H1 (cell line): ENCODE measurements at regions not wholly inside any gene's neighbourhood (a gene's known extent, or its start where the extent isn't known, plus 50 kb on each side); places are given as distances from the start of the nearest gene placed in this dataset.

Source experiments
- CTCF ChIA-PET: fragments of 300-600 bp; sonication (Branson Sonifier 250); formaldehyde crosslinking; loops from one replicate; lab custom pipeline; 2021; ENCODE audit not compliant: partially characterized antibody; lab: Charles Lee
- POLR2A ChIA-PET: fragments of 300-600 bp; sonication (Branson Sonifier 250); formaldehyde crosslinking; loops from one replicate; lab custom pipeline; 2021; ENCODE audit warnings: inconsistent platforms; ENCODE audit not compliant: partially characterized antibody; lab: Charles Lee
- DNase-seq, 2 experiments: peaks; one replicate each; pipeline versions ENCODE4 v3.0.0 to v3.0.0-alpha.2; 2010 to 2022; ENCODE audit warnings: low spot score in 2 of 2, low read depth in 1 of 2, mixed read lengths in 1 of 2
- FAIRE-seq: peaks from 2 replicates; lab custom pipeline; 2011; peaks lifted over from hg19 to GRCh38; lab: Jason Lieb, UNC
- H2AFZ ChIP-seq: 2 replicates; pipeline ENCODE4 v1.8.1; 2012; ENCODE audit warnings: low read length, inconsistent platforms
- H2AK5ac ChIP-seq: 2 replicates; pipeline ENCODE4 v1.6.1; 2013; ENCODE audit warnings: low read depth, low read length
- H2BK120ac ChIP-seq: replicated peaks from 2 replicates; pipeline ENCODE3; 2013; ENCODE audit warnings: low read depth, low read length, inconsistent platforms
- H2BK12ac ChIP-seq: 2 replicates; pipeline ENCODE4 v1.6.1; 2013; ENCODE audit warnings: low read depth, low read length
- H2BK15ac ChIP-seq: 2 replicates; pipeline ENCODE4 v1.6.1; 2013; ENCODE audit warnings: low read length
- H2BK20ac ChIP-seq: 2 replicates; pipeline ENCODE4 v1.6.1; 2013; ENCODE audit warnings: low read length
- H2BK5ac ChIP-seq: 2 replicates; pipeline ENCODE4 v1.6.1; 2013; ENCODE audit warnings: low read depth, low read length
- H3K14ac ChIP-seq: 2 replicates; pipeline ENCODE4 v1.6.1; 2013; ENCODE audit warnings: inconsistent platforms; ENCODE audit not compliant: insufficient read length
- H3K18ac ChIP-seq: 2 replicates; pipeline ENCODE4 v1.6.1; 2013; ENCODE audit warnings: low read length; ENCODE audit errors: extremely low read depth
- H3K23ac ChIP-seq: 2 replicates; pipeline ENCODE4 v1.6.1; 2013; ENCODE audit warnings: inconsistent platforms; ENCODE audit not compliant: insufficient read length
- H3K23me2 ChIP-seq: 2 replicates; pipeline ENCODE4 v1.6.1; 2013; ENCODE audit warnings: low read depth, low read length
- H3K27ac ChIP-seq: 2 replicates; pipeline ENCODE4 v1.6.1; 2011; ENCODE audit warnings: low read depth, low read length, inconsistent platforms
- H3K27me3 ChIP-seq, 4 experiments: replicated peaks in 1 of 4; 1 replicate in 1 of 4; 2 replicates in 3 of 4; pipeline versions ENCODE4 v1.6.1 to v1.8.1; 2011 to 2013; ENCODE audit warnings: low read length in 3 of 4, mild to moderate bottlenecking in 3 of 4, inconsistent platforms in 2 of 4, mixed read lengths in 2 of 4, moderate library complexity in 1 of 4; ENCODE audit not compliant: control insufficient read depth in 3 of 4, insufficient read depth in 3 of 4; ENCODE audit errors: extremely low read depth in 1 of 4
- H3K36me3 ChIP-seq, 4 experiments: 2 replicates each; pipeline versions ENCODE4 v1.6.1 to v1.8.1; 2011 to 2013; ENCODE audit warnings: mild to moderate bottlenecking in 4 of 4, low read length in 3 of 4, moderate library complexity in 2 of 4, control low read depth in 1 of 4, inconsistent platforms in 1 of 4; ENCODE audit not compliant: insufficient read depth in 4 of 4, control insufficient read depth in 2 of 4
- H3K4ac ChIP-seq: replicated peaks from 2 replicates; pipeline ENCODE3; 2013; ENCODE audit warnings: low read length, low read depth, mixed read lengths, inconsistent platforms; ENCODE audit not compliant: insufficient read length
- H3K4me1 ChIP-seq, 4 experiments: replicated peaks in 1 of 4; 1 replicate in 1 of 4; 2 replicates in 3 of 4; pipeline versions ENCODE4 v1.6.1 to v1.8.1; 2011 to 2013; ENCODE audit warnings: low read length in 3 of 4, inconsistent platforms in 2 of 4, mixed read lengths in 1 of 4; ENCODE audit not compliant: insufficient read depth in 4 of 4, control insufficient read depth in 3 of 4
- H3K4me2 ChIP-seq, 2 experiments: 2 replicates each; pipeline versions ENCODE4 v1.6.1 to v1.8.1; 2011 to 2013; ENCODE audit warnings: low read depth in 2 of 2, low read length in 2 of 2, control low read depth in 1 of 2, inconsistent platforms in 1 of 2, mild to moderate bottlenecking in 1 of 2; ENCODE audit not compliant: insufficient read depth in 1 of 2
- H3K4me3 ChIP-seq, 4 experiments: fragments of 200-600, 300-600 bp in 1 of 4; sonication (generic), shearing (Covaris generic), sonication (Bioruptor Twin) in 1 of 4; 2 replicates each; pipeline versions ENCODE4 v1.5.1 to v1.8.1; 2011 to 2016; ENCODE audit warnings: low read length in 4 of 4, low read depth in 3 of 4, control low read depth in 2 of 4, inconsistent platforms in 2 of 4, mild to moderate bottlenecking in 2 of 4, mixed read lengths in 1 of 4, moderate library complexity in 1 of 4; ENCODE audit not compliant: insufficient read depth in 2 of 4; ENCODE audit errors: extremely low read depth in 1 of 4
- H3K56ac ChIP-seq: replicated peaks from 2 replicates; pipeline ENCODE3; 2013; ENCODE audit warnings: low read depth, mild to moderate bottlenecking, mixed read lengths, low read length, inconsistent platforms; ENCODE audit not compliant: insufficient read length
- H3K79me1 ChIP-seq: 2 replicates; pipeline ENCODE4 v1.6.1; 2013; ENCODE audit warnings: low read depth, low read length, control low read depth
- H3K79me2 ChIP-seq, 2 experiments: 2 replicates each; pipeline versions ENCODE4 v1.6.1 to v1.8.1; 2012 to 2013; ENCODE audit warnings: low read length in 2 of 2, mild to moderate bottlenecking in 2 of 2, inconsistent platforms in 1 of 2; ENCODE audit not compliant: insufficient read depth in 2 of 2, control insufficient read depth in 1 of 2
- H3K9ac ChIP-seq, 4 experiments: replicated peaks in 1 of 4; 1 replicate in 1 of 4; 2 replicates in 3 of 4; pipeline versions ENCODE4 v1.6.1 to v1.8.1; 2011 to 2013; ENCODE audit warnings: low read depth in 3 of 4, low read length in 3 of 4, control low read depth in 2 of 4, mild to moderate bottlenecking in 2 of 4, moderate library complexity in 2 of 4, inconsistent platforms in 1 of 4; ENCODE audit errors: extremely low read depth in 1 of 4
- H3K9me3 ChIP-seq, 2 experiments: 2 replicates each; pipeline versions ENCODE4 v1.6.1 to v1.8.1; 2012 to 2013; ENCODE audit warnings: mild to moderate bottlenecking in 2 of 2, moderate library complexity in 2 of 2, control low read depth in 1 of 2, inconsistent platforms in 1 of 2, low read depth in 1 of 2, low read length in 1 of 2, mixed read lengths in 1 of 2; ENCODE audit not compliant: insufficient read depth in 2 of 2
- H4K20me1 ChIP-seq, 2 experiments: replicated peaks in 1 of 2; 2 replicates each; pipeline versions ENCODE3 to v1.8.1; 2011 to 2013; ENCODE audit warnings: inconsistent platforms in 2 of 2, low read length in 2 of 2, mild to moderate bottlenecking in 1 of 2; ENCODE audit not compliant: insufficient read depth in 2 of 2, control insufficient read depth in 1 of 2
- H4K5ac ChIP-seq: 2 replicates; pipeline ENCODE4 v1.6.1; 2013; ENCODE audit warnings: low read length, low read depth, mixed read lengths, inconsistent platforms; ENCODE audit not compliant: insufficient read length
- H4K8ac ChIP-seq: 2 replicates; pipeline ENCODE4 v1.8.0; 2013; ENCODE audit warnings: mild to moderate bottlenecking, moderate library complexity, low read length, inconsistent platforms; ENCODE audit not compliant: insufficient read depth; ENCODE audit errors: extremely low read depth
- H4K91ac ChIP-seq: replicated peaks from 2 replicates; pipeline ENCODE3; 2013; ENCODE audit warnings: low read length, mixed read lengths, inconsistent platforms; ENCODE audit not compliant: insufficient read length
- ASH2L ChIP-seq: fragments of 200-600, 300-600 bp; sonication (generic); IDR thresholded peaks from one replicate; pipeline ENCODE4 v1.7.1; 2017; ENCODE audit warnings: low read length
- CBX8 ChIP-seq: fragments of 300-800, 300-1000 bp; sonication (generic); IDR thresholded peaks from 2 replicates; pipeline ENCODE4 v1.7.1; 2016; ENCODE audit warnings: low read depth, low read length, borderline replicate concordance
- JUND ChIP-seq: IDR thresholded peaks from 2 replicates; pipeline ENCODE4 v1.6.1; 2011; ENCODE audit warnings: mild to moderate bottlenecking, improper control_type of control experiment, low read length
- RXRA ChIP-seq: IDR thresholded peaks from 2 replicates; pipeline ENCODE4 v1.6.1; 2011; ENCODE audit warnings: low read depth, mild to moderate bottlenecking, low read length, moderate library complexity; ENCODE audit not compliant: insufficient read depth
- TBP ChIP-seq: IDR thresholded peaks from 2 replicates; pipeline ENCODE4 v1.6.1; 2011; ENCODE audit warnings: low read depth, low read length, improper control_type of control experiment
- WGBS, 2 experiments: shearing (Covaris generic) in 1 of 2; methylation state at CpG; one replicate each; pipeline versions ENCODE4 v1.1.6 to v1.1.7; 2013 to 2015; ENCODE audit warnings: low lambda C conversion rate in 2 of 2, mixed read lengths in 2 of 2, inconsistent platforms in 1 of 2, low coverage in 1 of 2, missing lambda C conversion rate in 1 of 2; ENCODE audit not compliant: insufficient replicate concordance in 2 of 2, insufficient coverage in 1 of 2, insufficient read length in 1 of 2; ENCODE audit errors: extremely low coverage in 1 of 2, missing lambda C conversion rate in 1 of 2; 5-methylcytosine and 5-hydroxymethylcytosine counted together

DNA sequence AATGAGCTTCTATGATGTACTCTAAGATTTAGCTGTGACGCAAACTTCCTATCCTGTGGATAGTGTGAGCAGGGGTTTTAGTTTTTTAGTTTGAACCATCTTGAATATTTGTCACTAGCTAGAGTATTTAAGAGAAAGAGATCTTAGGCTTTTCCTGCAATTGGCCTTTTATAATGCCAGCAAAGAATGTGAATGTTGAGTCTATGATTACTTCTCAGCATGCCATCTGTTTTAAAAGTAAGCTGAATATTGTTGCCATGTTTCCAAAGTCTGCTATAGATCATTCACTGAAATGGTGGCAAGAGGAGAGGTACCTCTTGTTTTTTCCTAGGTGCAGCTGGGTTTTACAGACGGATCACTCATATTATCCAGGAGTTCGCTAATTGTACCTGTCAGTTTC, 1783.6 kb upstream of the FLRT2 start:
- H2AK5ac ChIP-seq = no peak overlapping the region
- no peak overlapping the region for H3K14ac ChIP-seq
- ChIA-PET POLR2A (no interaction called here), CTCF (no interaction called here)
- no peak overlapping the region for H3K4me2 ChIP-seq
- no peak overlapping the region for H2BK20ac ChIP-seq
- no peaks in the 10 kb centered on the region for H3K4me1 ChIP-seq
- FAIRE-seq (no peak), DNase-seq (no peak)
- H4K20me1 ChIP-seq = no peaks in the 10 kb centered on the region
- H2AFZ ChIP-seq = peak overlapping the region; percentile 40; the same call in 1 of the 2 replicates
- no peak overlapping the region; a peak in 1 of 7 replicates for H3K9ac ChIP-seq
- H2BK15ac ChIP-seq = no peak overlapping the region
- 93% methylated on average over 3 of the region's 3 CpGs; no CpG with 5 or more reads in 1 of the 2 experiments for WGBS, 2 experiments
- no peaks in the 10 kb centered on the region for H3K79me1 ChIP-seq
- H3K79me2 ChIP-seq = no peaks in the 10 kb centered on the region
- no peaks in the 10 kb centered on the region for H3K9me3 ChIP-seq
- H3K27me3 ChIP-seq = no peaks in the 10 kb centered on the region
- H4K5ac ChIP-seq = no peak overlapping the region
- no peak overlapping the region for H3K23ac ChIP-seq
- H2BK12ac ChIP-seq = no peak overlapping the region
- H2BK120ac ChIP-seq = no peak overlapping the region
- H4K91ac ChIP-seq = no peak overlapping the region
- no peak overlapping the region for H3K18ac ChIP-seq
- H3K36me3 ChIP-seq = no peaks in the 10 kb centered on the region
- no peak overlapping the region for H3K4ac ChIP-seq
- no peaks in the 10 kb centered on the region for H3K23me2 ChIP-seq
- H3K4me3 ChIP-seq = no peak overlapping the region
- H3K56ac ChIP-seq = no peak overlapping the region
- H4K8ac ChIP-seq = no peak overlapping the region
- H2BK5ac ChIP-seq = no peak overlapping the region
- no peak overlapping the region for H3K27ac ChIP-seq
- no peak for TF ChIP-seq CBX8
- no peak for TF ChIP-seq ASH2L
- TF ChIP-seq RXRA = no peak
- TF ChIP-seq JUND = no peak
- TF ChIP-seq TBP = no peak
